Activated T-cell treated with anti-CD3 and anti-CD28 coated beads for 48 hours (primary cell): ENCODE measurements at regions not wholly inside any gene's neighbourhood (a gene's known extent, or its start where the extent isn't known, plus 50 kb on each side); places are given as distances from the start of the nearest gene placed in this dataset.
"Not testable (repeated sequence)": the region's sequence is repeated elsewhere in the genome, so short reads cannot be mapped to it uniquely, and the experiment has no call there.

ENCODE experiments used
- DNase-seq: peaks from one replicate; pipeline ENCODE4 v3.0.0-alpha.2; 2020; ENCODE audit warnings: low read depth

GRCh38 chr12:8282181-8282580, 54.8 kb upstream of the FAM90A1 start:
- DNase-seq: not testable (repeated sequence)

- DNase-seq: not testable (repeated sequence)
These were observed 58.3 kb upstream of the FAM90A1 start for GRCh38 chr12:8285681-8286080.

- not testable (repeated sequence) for DNase-seq
These were observed 64.3 kb upstream of the FAM90A1 start for GRCh38 chr12:8291764-8292163.

- DNase-seq: not testable (repeated sequence)
These were observed 67.2 kb upstream of the FAM90A1 start for GRCh38 chr12:8294662-8295061.

- DNase-seq: not testable (repeated sequence)
These were observed 81.2 kb upstream of the FAM90A1 start for GRCh38 chr12:8308611-8309010.

- not testable (repeated sequence) for DNase-seq
These were observed 88.6 kb upstream of the FAM90A1 start for GRCh38 chr12:8315997-8316396.

GRCh38 chr12:8317675-8318074, 90.3 kb upstream of the FAM90A1 start:
- not testable (repeated sequence) for DNase-seq

- DNase-seq: peak; percentile 21
These were observed 92.9 kb upstream of the FAM90A1 start for GRCh38 chr12:8320251-8320730.

- DNase-seq: not testable (repeated sequence)
These were observed 93.5 kb upstream of the FAM90A1 start for GRCh38 chr12:8320791-8321370.

GRCh38 chr12:8325145-8325839, 97.9 kb upstream of the FAM90A1 start:
- not testable (repeated sequence) for DNase-seq

GRCh38 chr12:8328835-8329234, 101.4 kb upstream of the FAM90A1 start:
- not testable (repeated sequence) for DNase-seq

GRCh38 chr12:8332373-8332772, 105.0 kb upstream of the FAM90A1 start:
- DNase-seq: not testable (repeated sequence)

- not testable (repeated sequence) for DNase-seq
These were observed 104.7 kb upstream of the CLEC6A start for GRCh38 chr12:8351073-8351472.

- DNase-seq: not testable (repeated sequence)
These were observed 101.0 kb upstream of the CLEC6A start for GRCh38 chr12:8354741-8355140.

GRCh38 chr12:8355531-8355930, 100.2 kb upstream of the CLEC6A start:
- not testable (repeated sequence) for DNase-seq

- not testable (repeated sequence) for DNase-seq
These were observed 82.0 kb upstream of the CLEC6A start for GRCh38 chr12:8373744-8374143.

- DNase-seq: not testable (repeated sequence)
These were observed 80.6 kb upstream of the CLEC6A start for GRCh38 chr12:8375122-8375521.

GRCh38 chr12:8377756-8378155, 78.0 kb upstream of the CLEC6A start:
- not testable (repeated sequence) for DNase-seq

GRCh38 chr12:8382556-8382955, 73.2 kb upstream of the CLEC6A start:
- DNase-seq: not testable (repeated sequence)

- DNase-seq: not testable (repeated sequence)
These were observed 71.1 kb upstream of the CLEC6A start for GRCh38 chr12:8384686-8385085.

- not testable (repeated sequence) for DNase-seq
These were observed 70.3 kb upstream of the CLEC6A start for GRCh38 chr12:8385431-8385830.

GRCh38 chr12:8386661-8387060, 69.1 kb upstream of the CLEC6A start:
- not testable (repeated sequence) for DNase-seq

GRCh38 chr12:8389296-8389695, 66.5 kb upstream of the CLEC6A start:
- not testable (repeated sequence) for DNase-seq
